Activated CD8-positive, alpha-beta T cell treated with anti-CD3 and anti-CD28 coated beads for 36 hours (primary cell): ENCODE measurements at regions not wholly inside any gene's neighbourhood (a gene's known extent, or its start where the extent isn't known, plus 50 kb on each side); places are given as distances from the start of the nearest gene placed in this dataset.

Source experiments
- ATAC-seq: fragments of 200-7000 bp; cut with Tn5 transposase; one replicate; pipeline ENCODE4 v1.10.0; 2021; ENCODE audit warnings: mild to moderate bottlenecking, moderate library complexity
- CTCF ChIA-PET: fragments of 350-600 bp; sonication (Branson Sonifier 250); formaldehyde crosslinking; loops from one replicate; lab custom pipeline; 2021; ENCODE audit warnings: antibody characterized with exemption; lab: Charles Lee
- POLR2A ChIA-PET: fragments of 350-600 bp; sonication (Branson Sonifier 250); formaldehyde crosslinking; loops from one replicate; lab custom pipeline; 2021; ENCODE audit warnings: antibody characterized with exemption; lab: Charles Lee
- DNase-seq: peaks from one replicate; pipeline ENCODE4 v3.0.0-alpha.2; 2020
- H3K27ac Mint-ChIP-seq: one replicate; pipeline ENCODE4 v1.8.0; 2021; ENCODE audit warnings: mild to moderate bottlenecking, mixed read lengths
- H3K27me3 Mint-ChIP-seq: one replicate; pipeline ENCODE4 v1.8.0; 2021; ENCODE audit warnings: mixed read lengths
- H3K36me3 Mint-ChIP-seq: one replicate; pipeline ENCODE4 v1.8.0; 2021; ENCODE audit warnings: low read depth, mixed read lengths
- H3K4me1 Mint-ChIP-seq: one replicate; pipeline ENCODE4 v1.8.0; 2021; ENCODE audit warnings: low read depth, mixed read lengths
- H3K4me3 Mint-ChIP-seq: one replicate; pipeline ENCODE4 v1.8.0; 2021; ENCODE audit warnings: mild to moderate bottlenecking, moderate library complexity, mixed read lengths
- H3K9me3 Mint-ChIP-seq: one replicate; pipeline ENCODE4 v1.8.0; 2021; ENCODE audit warnings: mixed read lengths
- CTCF ChIP-seq: fragments of 200-600 bp; IDR thresholded peaks from one replicate; pipeline ENCODE4 v1.8.0; 2022; ENCODE audit warnings: antibody characterized with exemption, mild to moderate bottlenecking
- intact Hi-C: fragments of 100-400 bp; cut with micrococcal nuclease; formaldehyde crosslinking; loops from one replicate; pipeline ENCODE4 v1.10.0; 2022

- CTCF ChIA-PET: no interaction called here
- intact Hi-C loops: no loop called here
Observed at GRCh38 chr4:176013476-176014247, 52.0 kb upstream of the WDR17 start.

DNA sequence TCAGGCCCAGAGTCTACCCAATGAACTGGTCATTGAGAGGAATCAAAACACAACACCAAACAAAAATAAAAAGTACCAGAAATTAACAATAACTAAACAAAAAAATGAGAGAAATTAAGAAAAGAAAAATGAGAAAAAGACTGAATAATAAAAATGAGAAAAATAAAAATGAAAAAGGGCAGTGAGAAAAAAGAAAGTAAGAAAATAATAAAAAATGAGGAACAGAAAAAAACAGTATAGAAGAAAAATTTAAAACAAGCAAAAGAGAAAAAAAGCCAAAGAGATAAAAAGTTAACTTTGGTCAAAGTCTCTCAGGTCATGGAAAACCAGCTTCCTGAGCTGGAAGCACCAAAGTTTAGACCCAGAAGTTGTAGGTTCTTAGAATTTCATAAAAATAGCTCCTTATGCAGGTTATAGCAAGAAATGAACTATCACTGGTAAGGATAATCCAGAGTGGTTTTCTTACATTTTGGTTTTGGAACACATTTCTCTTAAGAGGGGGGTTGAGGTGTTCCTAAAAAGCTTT, 51.0 kb upstream of the WDR17 start:
- no peak overlapping the region for H3K4me3 Mint-ChIP-seq
- no peak for DNase-seq
- H3K4me1 Mint-ChIP-seq: no peaks in the 10 kb centered on the region
- no peaks in the 10 kb centered on the region for H3K9me3 Mint-ChIP-seq
- ChIA-PET CTCF (no interaction called here), POLR2A (no interaction called here)
- H3K27ac Mint-ChIP-seq: no peak overlapping the region
- TF ChIP-seq CTCF: no peak
- no peaks in the 10 kb centered on the region for H3K36me3 Mint-ChIP-seq
- ATAC-seq: no peak
- intact Hi-C loops: no loop called here
- no peaks in the 10 kb centered on the region for H3K27me3 Mint-ChIP-seq

More at GRCh38 chr4:176013476-176014247, 52.0 kb upstream of the WDR17 start:
- TF ChIP-seq CTCF: no peak
- peaks cover 1% of the 10 kb centered on the region for H3K27me3 Mint-ChIP-seq
- DNase-seq (no peak), ATAC-seq (no peak)
- H3K9me3 Mint-ChIP-seq: no peaks in the 10 kb centered on the region
- no peaks in the 10 kb centered on the region for H3K36me3 Mint-ChIP-seq
- H3K27ac Mint-ChIP-seq: no peak overlapping the region
- POLR2A ChIA-PET: no interaction called here
- no peak overlapping the region for H3K4me3 Mint-ChIP-seq
- no peaks in the 10 kb centered on the region for H3K4me1 Mint-ChIP-seq
